Parathyroid adenoma (tissue), 2 donors: ENCODE measurements at regions not wholly inside any gene's neighbourhood (a gene's known extent, or its start where the extent isn't known, plus 50 kb on each side); places are given as distances from the start of the nearest gene placed in this dataset.

Experiments used
- H2AFZ ChIP-seq: fragments of 300-600 bp; sonication (generic); one replicate; pipeline ENCODE4 v1.7.0; 2017; ENCODE audit warnings: antibody characterized with exemption, mild to moderate bottlenecking
- H3K27ac ChIP-seq: fragments of 300-600 bp; sonication (generic); one replicate; pipeline ENCODE4 v1.7.0; 2017
- H3K27me3 ChIP-seq: fragments of 300-600 bp; sonication (generic); one replicate; pipeline ENCODE4 v1.7.0; 2017; ENCODE audit warnings: low read length; ENCODE audit not compliant: control insufficient read depth, insufficient read depth
- H3K36me3 ChIP-seq: fragments of 300-600 bp; sonication (generic); one replicate; pipeline ENCODE4 v1.7.0; 2017; ENCODE audit warnings: low read length; ENCODE audit not compliant: control insufficient read depth, insufficient read depth
- H3K4me1 ChIP-seq: fragments of 300-600 bp; sonication (generic); one replicate; pipeline ENCODE4 v1.7.0; 2017; ENCODE audit warnings: control low read depth
- H3K4me2 ChIP-seq: fragments of 300-600 bp; sonication (generic); one replicate; pipeline ENCODE4 v1.7.0; 2017; ENCODE audit warnings: low read length
- H3K4me3 ChIP-seq: fragments of 300-600 bp; sonication (generic); one replicate; pipeline ENCODE4 v1.7.0; 2017; ENCODE audit warnings: low read depth, low read length
- H3K79me2 ChIP-seq: fragments of 300-600 bp; sonication (generic); one replicate; pipeline ENCODE4 v1.7.0; 2017; ENCODE audit warnings: control low read depth
- H3K9ac ChIP-seq: fragments of 300-600 bp; sonication (generic); one replicate; pipeline ENCODE4 v1.7.0; 2017; ENCODE audit warnings: mild to moderate bottlenecking
- H3K9me3 ChIP-seq: fragments of 300-600 bp; sonication (generic); one replicate; pipeline ENCODE4 v1.7.0; 2017; ENCODE audit warnings: low read length; ENCODE audit not compliant: control insufficient read depth
- TF ChIP-seq, protein P1 (sequence below): fragments of 300-600 bp; sonication (generic); IDR thresholded peaks from one replicate; pipeline ENCODE4 v1.7.0; 2017; ENCODE audit warnings: antibody characterized with exemption, mild to moderate bottlenecking
- donor health status: primary hyperparathyroidism.

DNA sequence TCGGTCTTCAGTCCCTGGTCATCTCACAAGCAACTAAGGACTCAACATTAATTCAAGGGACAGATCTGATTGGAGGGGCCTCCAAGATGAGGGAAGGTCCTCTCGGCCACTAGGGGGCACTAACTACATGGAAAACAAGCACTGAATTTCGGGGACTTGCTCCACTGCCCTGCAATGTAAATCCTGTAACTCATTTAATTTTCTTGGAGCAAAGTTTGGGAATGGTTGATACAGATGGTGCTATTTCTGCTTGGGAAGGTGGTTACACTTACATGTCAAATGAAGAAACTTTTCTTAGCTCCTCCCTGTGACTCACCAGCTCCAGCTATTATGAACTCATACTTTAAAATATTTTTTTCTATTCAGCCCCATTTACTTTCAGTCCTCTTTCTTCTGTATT is 97.4 kb upstream of the KCNJ15 start:
- H3K36me3 ChIP-seq: no peaks in the 10 kb centered on the region
- H3K4me3 ChIP-seq: no peak overlapping the region
- H3K9me3 ChIP-seq: no peaks in the 10 kb centered on the region
- H3K4me1 ChIP-seq: no peaks in the 10 kb centered on the region
- TF ChIP-seq, protein P1, sequence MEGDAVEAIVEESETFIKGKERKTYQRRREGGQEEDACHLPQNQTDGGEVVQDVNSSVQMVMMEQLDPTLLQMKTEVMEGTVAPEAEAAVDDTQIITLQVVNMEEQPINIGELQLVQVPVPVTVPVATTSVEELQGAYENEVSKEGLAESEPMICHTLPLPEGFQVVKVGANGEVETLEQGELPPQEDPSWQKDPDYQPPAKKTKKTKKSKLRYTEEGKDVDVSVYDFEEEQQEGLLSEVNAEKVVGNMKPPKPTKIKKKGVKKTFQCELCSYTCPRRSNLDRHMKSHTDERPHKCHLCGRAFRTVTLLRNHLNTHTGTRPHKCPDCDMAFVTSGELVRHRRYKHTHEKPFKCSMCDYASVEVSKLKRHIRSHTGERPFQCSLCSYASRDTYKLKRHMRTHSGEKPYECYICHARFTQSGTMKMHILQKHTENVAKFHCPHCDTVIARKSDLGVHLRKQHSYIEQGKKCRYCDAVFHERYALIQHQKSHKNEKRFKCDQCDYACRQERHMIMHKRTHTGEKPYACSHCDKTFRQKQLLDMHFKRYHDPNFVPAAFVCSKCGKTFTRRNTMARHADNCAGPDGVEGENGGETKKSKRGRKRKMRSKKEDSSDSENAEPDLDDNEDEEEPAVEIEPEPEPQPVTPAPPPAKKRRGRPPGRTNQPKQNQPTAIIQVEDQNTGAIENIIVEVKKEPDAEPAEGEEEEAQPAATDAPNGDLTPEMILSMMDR: peak; percentile 60
- no peaks in the 10 kb centered on the region for H3K79me2 ChIP-seq
- no peak overlapping the region for H3K4me2 ChIP-seq
- no peak overlapping the region for H3K27ac ChIP-seq
- no peak overlapping the region for H2AFZ ChIP-seq
- no peaks in the 10 kb centered on the region for H3K27me3 ChIP-seq
- no peak overlapping the region for H3K9ac ChIP-seq

DNA sequence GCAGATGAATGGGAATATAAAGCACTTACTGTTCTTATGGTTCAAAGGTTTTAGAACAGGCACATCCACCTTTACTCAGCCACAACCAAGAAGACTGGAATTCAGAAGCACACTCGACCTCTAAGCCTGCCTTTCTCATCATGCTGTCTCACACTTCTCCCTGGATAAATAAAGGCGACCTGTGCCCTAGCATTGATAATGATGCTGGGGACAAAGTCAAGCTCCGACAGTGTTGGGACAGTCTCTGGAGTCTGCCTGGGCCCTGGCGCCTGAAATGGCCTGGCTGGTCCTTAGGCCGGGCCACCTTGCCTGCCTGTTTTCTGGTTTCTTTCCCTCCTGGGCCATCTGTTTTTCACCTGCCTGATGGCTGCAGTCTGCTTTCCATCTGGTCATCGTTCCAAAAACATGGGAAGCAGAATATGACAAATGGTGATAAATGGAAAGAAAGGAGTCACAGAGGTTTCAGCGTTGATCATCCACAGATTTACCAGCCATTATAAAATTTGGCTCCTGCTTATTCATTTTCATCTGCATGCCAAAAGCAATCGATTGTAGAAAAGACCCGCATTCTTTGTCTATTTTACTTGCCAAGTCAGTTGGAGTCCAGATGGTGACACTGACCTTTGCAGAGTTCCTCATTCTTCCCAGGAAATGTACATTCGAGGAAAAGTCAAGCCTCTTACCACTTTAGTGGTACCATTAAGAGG is 91.2 kb upstream of the KCNJ15 start:
- no peaks in the 10 kb centered on the region for H3K36me3 ChIP-seq
- H3K27me3 ChIP-seq: no peaks in the 10 kb centered on the region
- TF ChIP-seq, protein P1: no peak
- H3K27ac ChIP-seq: no peak overlapping the region
- no peak overlapping the region for H3K4me2 ChIP-seq
- H3K9me3 ChIP-seq: no peaks in the 10 kb centered on the region
- H3K4me1 ChIP-seq: no peaks in the 10 kb centered on the region
- no peak overlapping the region for H2AFZ ChIP-seq
- H3K9ac ChIP-seq: no peak overlapping the region
- H3K4me3 ChIP-seq: no peak overlapping the region
- H3K79me2 ChIP-seq: no peaks in the 10 kb centered on the region

DNA sequence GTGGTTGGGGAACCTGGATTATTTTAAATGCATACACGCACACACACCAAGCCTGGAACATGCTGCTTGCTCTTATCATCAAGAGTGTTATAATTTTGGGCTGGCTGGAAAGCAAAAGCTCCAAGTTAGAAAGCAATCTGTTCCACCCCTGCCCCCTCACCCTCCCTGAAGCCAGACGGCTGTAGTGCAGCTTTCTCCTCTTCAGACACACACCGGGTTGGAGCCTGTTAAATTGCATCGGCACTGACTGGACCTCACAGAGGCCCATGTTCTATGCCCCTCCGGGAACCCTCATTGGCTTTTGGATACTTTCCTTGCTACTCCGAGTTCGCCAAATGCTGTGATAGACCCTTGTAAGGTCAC is 90.6 kb upstream of the KCNJ15 start:
- H3K27ac ChIP-seq: no peak overlapping the region
- H3K4me2 ChIP-seq: no peak overlapping the region
- no peak overlapping the region for H3K9ac ChIP-seq

DNA sequence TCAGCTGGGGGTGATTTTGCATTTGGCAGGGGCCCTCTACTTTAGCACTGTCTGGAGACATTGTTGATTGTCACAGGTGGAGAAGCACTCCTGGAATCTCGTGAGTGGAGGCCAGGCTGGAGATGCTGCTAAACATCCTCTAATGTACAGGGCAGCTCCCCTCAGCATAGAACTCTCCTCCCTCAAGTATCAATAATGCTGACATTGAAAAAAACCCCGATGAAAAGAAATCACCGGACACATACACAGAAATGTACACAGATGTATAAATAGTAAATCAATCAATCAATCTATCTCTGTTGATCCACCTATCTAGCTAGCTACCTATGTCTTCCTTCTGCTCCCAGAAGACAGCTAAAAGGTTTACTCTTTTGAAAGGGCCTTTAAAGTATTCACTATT is 89.4 kb upstream of the KCNJ15 start:
- Histone ChIP-seq H2AFZ (no peak overlapping the region), H3K9ac (no peak overlapping the region), H3K4me3 (no peak overlapping the region), H3K27ac (no peak overlapping the region), H3K4me1 (no peaks in the 10 kb centered on the region), H3K27me3 (no peaks in the 10 kb centered on the region), H3K4me2 (no peak overlapping the region), H3K9me3 (no peaks in the 10 kb centered on the region), H3K79me2 (no peaks in the 10 kb centered on the region), H3K36me3 (no peaks in the 10 kb centered on the region)
- TF ChIP-seq, protein P1: no peak

More for the DNA sequence above, 90.6 kb upstream of the KCNJ15 start:
- Histone ChIP-seq H3K9me3 (no peaks in the 10 kb centered on the region), H3K4me1 (no peaks in the 10 kb centered on the region), H3K79me2 (no peaks in the 10 kb centered on the region), H3K27me3 (no peaks in the 10 kb centered on the region), H3K4me3 (no peak overlapping the region), H3K36me3 (no peaks in the 10 kb centered on the region), H2AFZ (no peak overlapping the region)
- TF ChIP-seq, protein P1: no peak

DNA sequence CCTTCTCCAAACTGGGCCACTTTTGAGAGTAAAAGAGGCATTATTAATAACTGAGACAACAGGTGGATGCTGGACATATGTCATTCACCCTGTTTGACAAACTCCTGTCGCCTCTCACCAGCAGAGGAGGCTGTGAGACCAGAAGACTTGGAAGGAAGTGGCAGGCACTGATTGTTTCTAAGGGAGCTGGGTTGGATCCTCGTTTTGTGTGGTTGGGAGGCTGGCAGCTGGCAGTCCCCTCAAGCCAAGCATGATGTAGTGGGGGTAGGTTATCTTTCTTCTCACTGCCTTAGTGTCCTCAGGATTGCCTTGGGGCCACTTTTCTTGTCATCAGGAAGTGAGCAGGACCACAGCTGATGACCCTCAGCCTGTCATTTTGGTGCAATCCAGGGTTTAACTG is 86.5 kb upstream of the KCNJ15 start:
- Histone ChIP-seq H3K36me3 (no peaks in the 10 kb centered on the region), H3K9me3 (no peaks in the 10 kb centered on the region), H3K4me2 (no peak overlapping the region), H3K4me3 (no peak overlapping the region), H3K79me2 (no peaks in the 10 kb centered on the region), H3K27ac (no peak overlapping the region), H3K4me1 (no peaks in the 10 kb centered on the region), H3K27me3 (no peaks in the 10 kb centered on the region), H2AFZ (no peak overlapping the region), H3K9ac (no peak overlapping the region)
- TF ChIP-seq, protein P1: no peak
